HK-2 (cell line): ENCODE measurements at regions not wholly inside any gene's neighbourhood (a gene's known extent, or its start where the extent isn't known, plus 50 kb on each side); places are given as distances from the start of the nearest gene placed in this dataset.

Source experiments
- DNase-seq: peaks from one replicate; pipeline ENCODE4 v3.0.0-alpha.2; 2018; ENCODE audit not compliant: unreplicated experiment

- DNase-seq: no peak
These were observed 64.3 kb downstream of the MRPL14 start for GRCh38 chr6:44062771-44063560.

- no peak for DNase-seq
These were observed 65.0 kb downstream of the MRPL14 start for GRCh38 chr6:44062105-44062770.

GRCh38 chr6:44061375-44062104 lies 65.7 kb downstream of the MRPL14 start:
- no peak for DNase-seq

GRCh38 chr6:44060612-44061374 lies 66.5 kb downstream of the MRPL14 start:
- no peak for DNase-seq

- DNase-seq: no peak
These were observed 67.6 kb downstream of the MRPL14 start for GRCh38 chr6:44059359-44060346.

- peak; percentile 91 for DNase-seq
These were observed 68.5 kb downstream of the MRPL14 start for GRCh38 chr6:44058617-44059358.

- no peak for DNase-seq
These were observed 69.2 kb downstream of the MRPL14 start for GRCh38 chr6:44057931-44058616.

GRCh38 chr6:44057238-44057930 lies 69.9 kb downstream of the MRPL14 start:
- DNase-seq: peak; percentile 49

- peak; percentile 48 for DNase-seq
These were observed 70.6 kb downstream of the MRPL14 start for GRCh38 chr6:44056392-44057237.

GRCh38 chr6:44054721-44055559 lies 72.3 kb downstream of the MRPL14 start:
- no peak for DNase-seq

GRCh38 chr6:44053760-44054556 lies 73.3 kb downstream of the MRPL14 start:
- peak; percentile 62 for DNase-seq

GRCh38 chr6:44053106-44053756 lies 74.0 kb downstream of the MRPL14 start:
- no peak for DNase-seq

GRCh38 chr6:44052419-44053023 lies 74.7 kb downstream of the MRPL14 start:
- DNase-seq: no peak

- peak; percentile 73 for DNase-seq
These were observed 75.7 kb downstream of the MRPL14 start for GRCh38 chr6:44051515-44051914.

- no peak for DNase-seq
These were observed 76.3 kb downstream of the MRPL14 start for GRCh38 chr6:44050872-44051505.
